GM18951 (cell line): ENCODE measurements at regions not wholly inside any gene's neighbourhood (a gene's known extent, or its start where the extent isn't known, plus 50 kb on each side); places are given as distances from the start of the nearest gene placed in this dataset.
"Not testable (repeated sequence)": the region's sequence is repeated elsewhere in the genome, so short reads cannot be mapped to it uniquely, and the experiment has no call there.

ENCODE experiments used
- POLR2A ChIP-seq: IDR thresholded peaks from 4 replicates; pipeline ENCODE4 v1.6.1; 2011; ENCODE audit warnings: mild to moderate bottlenecking; ENCODE audit not compliant: insufficient read length, insufficient read depth; ENCODE audit errors: extremely low read depth
- in situ Hi-C: fragments of 300-500 bp; cut with MboI; formaldehyde crosslinking; loops from one replicate; pipeline ENCODE4 v1.12.0; 2022; ENCODE audit warnings: low sequenced_read_pairs, mixed read lengths, inconsistent platforms; ENCODE audit not compliant: unreplicated experiment

- no peak for TF ChIP-seq POLR2A
Observed at GRCh38 chr6:141528596-141528995, 604.1 kb upstream of the GJE1 start.

GRCh38 chr6:141526985-141527384, 605.7 kb upstream of the GJE1 start:
- no peak for TF ChIP-seq POLR2A
- in situ Hi-C loops: no loop called here

More at GRCh38 chr6:141528596-141528995, 604.1 kb upstream of the GJE1 start:
- in situ Hi-C loops: no loop called here

- TF ChIP-seq POLR2A: no peak
- in situ Hi-C loops: no loop called here
Observed at GRCh38 chr6:141521440-141521839, 611.3 kb upstream of the GJE1 start.

- in situ Hi-C loops: no loop called here
- no peak for TF ChIP-seq POLR2A
Observed at GRCh38 chr6:141513830-141514229, 618.9 kb upstream of the GJE1 start.

- in situ Hi-C loops: no loop called here
- TF ChIP-seq POLR2A: no peak
Observed at GRCh38 chr6:141510803-141511202, 621.9 kb upstream of the GJE1 start.

- in situ Hi-C loops: not testable (repeated sequence)
Observed at GRCh38 chr6:141506062-141506461, 626.7 kb upstream of the GJE1 start.

GRCh38 chr6:141504318-141504717, 628.4 kb upstream of the GJE1 start:
- in situ Hi-C loops: not testable (repeated sequence)

- TF ChIP-seq POLR2A: no peak
- in situ Hi-C loops: no loop called here
Observed at GRCh38 chr6:141501616-141502015, 631.1 kb upstream of the GJE1 start.

- TF ChIP-seq POLR2A: no peak
- in situ Hi-C loops: no loop called here
Observed at GRCh38 chr6:141498977-141499376, 633.7 kb upstream of the GJE1 start.

- no peak for TF ChIP-seq POLR2A
- in situ Hi-C loops: no loop called here
Observed at GRCh38 chr6:141492521-141493284, 640.0 kb upstream of the GJE1 start.

GRCh38 chr6:141491684-141492083, 641.0 kb upstream of the GJE1 start:
- TF ChIP-seq POLR2A: no peak
- in situ Hi-C loops: no loop called here

- in situ Hi-C loops: no loop called here
Observed at GRCh38 chr6:141490982-141491381, 641.7 kb upstream of the GJE1 start.

GRCh38 chr6:141488488-141488887, 644.2 kb upstream of the GJE1 start:
- TF ChIP-seq POLR2A: no peak
- in situ Hi-C loops: no loop called here

More at GRCh38 chr6:141490982-141491381, 641.7 kb upstream of the GJE1 start:
- TF ChIP-seq POLR2A: no peak

GRCh38 chr6:141486942-141487341, 645.8 kb upstream of the GJE1 start:
- no peak for TF ChIP-seq POLR2A
- in situ Hi-C loops: no loop called here

- in situ Hi-C loops: no loop called here
- TF ChIP-seq POLR2A: no peak
Observed at GRCh38 chr6:141484711-141485110, 648.0 kb upstream of the GJE1 start.

- TF ChIP-seq POLR2A: no peak
- in situ Hi-C loops: no loop called here
Observed at GRCh38 chr6:141483598-141484061, 649.1 kb upstream of the GJE1 start.
